ENCODE measurements at regions not wholly inside any gene's neighbourhood (a gene's known extent, or its start where the extent isn't known, plus 50 kb on each side); places are given as distances from the start of the nearest gene placed in this dataset.

GRCh38 chr9:90009447-90009846 is 404.6 kb downstream of the GADD45G start:
- TF ChIP-seq, protein P1, sequence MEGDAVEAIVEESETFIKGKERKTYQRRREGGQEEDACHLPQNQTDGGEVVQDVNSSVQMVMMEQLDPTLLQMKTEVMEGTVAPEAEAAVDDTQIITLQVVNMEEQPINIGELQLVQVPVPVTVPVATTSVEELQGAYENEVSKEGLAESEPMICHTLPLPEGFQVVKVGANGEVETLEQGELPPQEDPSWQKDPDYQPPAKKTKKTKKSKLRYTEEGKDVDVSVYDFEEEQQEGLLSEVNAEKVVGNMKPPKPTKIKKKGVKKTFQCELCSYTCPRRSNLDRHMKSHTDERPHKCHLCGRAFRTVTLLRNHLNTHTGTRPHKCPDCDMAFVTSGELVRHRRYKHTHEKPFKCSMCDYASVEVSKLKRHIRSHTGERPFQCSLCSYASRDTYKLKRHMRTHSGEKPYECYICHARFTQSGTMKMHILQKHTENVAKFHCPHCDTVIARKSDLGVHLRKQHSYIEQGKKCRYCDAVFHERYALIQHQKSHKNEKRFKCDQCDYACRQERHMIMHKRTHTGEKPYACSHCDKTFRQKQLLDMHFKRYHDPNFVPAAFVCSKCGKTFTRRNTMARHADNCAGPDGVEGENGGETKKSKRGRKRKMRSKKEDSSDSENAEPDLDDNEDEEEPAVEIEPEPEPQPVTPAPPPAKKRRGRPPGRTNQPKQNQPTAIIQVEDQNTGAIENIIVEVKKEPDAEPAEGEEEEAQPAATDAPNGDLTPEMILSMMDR (IDR thresholded peaks at IDR 0.05) = no peak
- TF ChIP-seq CHD2 (IDR thresholded peaks at IDR 0.05; ENCODE audit: low read length, partially characterized antibody) (no peak), NRF1 (IDR thresholded peaks at IDR 0.05; ENCODE audit: low read depth, low read length) (no peak), GABPA (IDR thresholded peaks at IDR 0.05; ENCODE audit: low read depth) (no peak), JUND (IDR thresholded peaks at IDR 0.05) (no peak), FOSL2 (IDR thresholded peaks at IDR 0.05; ENCODE audit: borderline replicate concordance, low read depth) (no peak), RFX5 (IDR thresholded peaks at IDR 0.05; ENCODE audit: low read length) (no peak), SMC3 (IDR thresholded peaks at IDR 0.05; ENCODE audit: low read depth, low read length) (no peak), FOXM1 (IDR thresholded peaks at IDR 0.05; ENCODE audit: low read depth) (no peak), RCOR1 (IDR thresholded peaks at IDR 0.05; ENCODE audit: low read length) (no peak), MXI1 (IDR thresholded peaks at IDR 0.05; ENCODE audit: low read depth, low read length) (no peak), POLR2AphosphoS5 (IDR thresholded peaks at IDR 0.05; ENCODE audit: low read depth, low read length) (no peak), TAF1 (IDR thresholded peaks at IDR 0.05; ENCODE audit: borderline replicate concordance, low read depth, low read length) (no peak), FOXJ3 (CRISPR knock-in tag; IDR thresholded peaks at IDR 0.05) (no peak)

Data from SK-N-SH (cell line).